ENCODE measurements at regions not wholly inside any gene's neighbourhood (a gene's known extent, or its start where the extent isn't known, plus 50 kb on each side); places are given as distances from the start of the nearest gene placed in this dataset.

GRCh38 chr11:115673720-115674119 lies 169.5 kb upstream of the CADM1 start:
- Mint-ChIP-seq H3K27me3 (ENCODE audit: unreplicated experiment) (no peaks in the 10 kb centered on the region), H3K27ac (ENCODE audit: unreplicated experiment) (no peak overlapping the region), H3K9me3 (ENCODE audit: unreplicated experiment) (peaks cover 6% of the 10 kb centered on the region), H3K4me1 (ENCODE audit: low read depth, unreplicated experiment) (peaks cover 40% of the 10 kb centered on the region), H3K36me3 (ENCODE audit: unreplicated experiment) (no peaks in the 10 kb centered on the region), H3K4me3 (ENCODE audit: unreplicated experiment) (no peak overlapping the region)
- no peak for TF ChIP-seq CTCF (IDR thresholded peaks at IDR 0.05; ENCODE audit: partially characterized antibody, unreplicated experiment)
- DNase-seq, result no peak

GRCh38 chr11:115672999-115673411 lies 168.8 kb upstream of the CADM1 start:
- Mint-ChIP-seq H3K27ac (ENCODE audit: unreplicated experiment) (no peak overlapping the region), H3K9me3 (ENCODE audit: unreplicated experiment) (peaks cover 6% of the 10 kb centered on the region), H3K27me3 (ENCODE audit: unreplicated experiment) (no peaks in the 10 kb centered on the region), H3K4me1 (ENCODE audit: low read depth, unreplicated experiment) (peaks cover 38% of the 10 kb centered on the region), H3K36me3 (ENCODE audit: unreplicated experiment) (no peaks in the 10 kb centered on the region), H3K4me3 (ENCODE audit: unreplicated experiment) (no peak overlapping the region)
- DNase-seq, result no peak
- TF ChIP-seq CTCF (IDR thresholded peaks at IDR 0.05; ENCODE audit: partially characterized antibody, unreplicated experiment), result no peak

GRCh38 chr11:115672412-115672811 lies 168.2 kb upstream of the CADM1 start:
- Mint-ChIP-seq H3K27me3 (ENCODE audit: unreplicated experiment) (no peaks in the 10 kb centered on the region), H3K4me1 (ENCODE audit: low read depth, unreplicated experiment) (peaks cover 34% of the 10 kb centered on the region), H3K9me3 (ENCODE audit: unreplicated experiment) (peaks cover 4% of the 10 kb centered on the region), H3K36me3 (ENCODE audit: unreplicated experiment) (no peaks in the 10 kb centered on the region), H3K4me3 (ENCODE audit: unreplicated experiment) (no peak overlapping the region), H3K27ac (ENCODE audit: unreplicated experiment) (no peak overlapping the region)
- DNase-seq, result no peak
- no peak for TF ChIP-seq CTCF (IDR thresholded peaks at IDR 0.05; ENCODE audit: partially characterized antibody, unreplicated experiment)

GRCh38 chr11:115670538-115671205 lies 166.5 kb upstream of the CADM1 start:
- Mint-ChIP-seq H3K9me3 (ENCODE audit: unreplicated experiment) (peaks cover 2% of the 10 kb centered on the region), H3K36me3 (ENCODE audit: unreplicated experiment) (no peaks in the 10 kb centered on the region), H3K4me3 (ENCODE audit: unreplicated experiment) (no peak overlapping the region), H3K4me1 (ENCODE audit: low read depth, unreplicated experiment) (peaks cover 42% of the 10 kb centered on the region), H3K27me3 (ENCODE audit: unreplicated experiment) (peaks cover 4% of the 10 kb centered on the region), H3K27ac (ENCODE audit: unreplicated experiment) (no peak overlapping the region)
- TF ChIP-seq CTCF (IDR thresholded peaks at IDR 0.05; ENCODE audit: partially characterized antibody, unreplicated experiment), result no peak
- no peak for DNase-seq

- no peak for TF ChIP-seq CTCF (IDR thresholded peaks at IDR 0.05; ENCODE audit: partially characterized antibody, unreplicated experiment)
- no peaks in the 10 kb centered on the region for H3K9me3 Mint-ChIP-seq (ENCODE audit: unreplicated experiment)
- H3K36me3 Mint-ChIP-seq (ENCODE audit: unreplicated experiment), result no peaks in the 10 kb centered on the region
- peak overlapping the region; percentile 17 for H3K27ac Mint-ChIP-seq (ENCODE audit: unreplicated experiment)
- H3K27me3 Mint-ChIP-seq (ENCODE audit: unreplicated experiment), result peaks cover 6% of the 10 kb centered on the region
- DNase-seq, result no peak
- H3K4me3 Mint-ChIP-seq (ENCODE audit: unreplicated experiment), result peak overlapping the region; percentile 49
- peaks cover 34% of the 10 kb centered on the region for H3K4me1 Mint-ChIP-seq (ENCODE audit: low read depth, unreplicated experiment)
Measured at GRCh38 chr11:115665958-115666357, 161.7 kb upstream of the CADM1 start.
